H1 (cell line): ENCODE measurements at regions not wholly inside any gene's neighbourhood (a gene's known extent, or its start where the extent isn't known, plus 50 kb on each side); places are given as distances from the start of the nearest gene placed in this dataset.

Experiments used
- CTBP2 ChIP-seq: IDR thresholded peaks from 2 replicates; pipeline ENCODE4 v1.7.0; 2011; ENCODE audit warnings: borderline replicate concordance, mild to moderate bottlenecking, moderate library complexity, mixed read lengths, low read length; ENCODE audit not compliant: insufficient read depth, insufficient read length
- EGR1 ChIP-seq: IDR thresholded peaks from 2 replicates; pipeline ENCODE4 v1.6.1; 2011; ENCODE audit warnings: low read depth, low read length, borderline replicate concordance
- HDAC2 ChIP-seq, 2 experiments: fragments of 300-600 bp in 1 of 2; sonication (generic) in 1 of 2; IDR thresholded peaks; 2 replicates each; pipeline ENCODE4 v1.6.1; 2011 to 2012; ENCODE audit warnings: low read depth in 2 of 2, low read length in 2 of 2, mild to moderate bottlenecking in 2 of 2, moderate library complexity in 2 of 2, borderline replicate concordance in 1 of 2, inconsistent platforms in 1 of 2
- SP1 ChIP-seq: IDR thresholded peaks from 2 replicates; pipeline ENCODE4 v1.6.1; 2011; ENCODE audit warnings: low read depth, low read length
- TF ChIP-seq, protein P1 (sequence below): IDR thresholded peaks from 2 replicates; pipeline ENCODE4 v1.6.1; 2012; ENCODE audit warnings: inconsistent platforms
- TF ChIP-seq, protein P2 (sequence below): IDR thresholded peaks from 2 replicates; pipeline ENCODE4 v1.6.1; 2012; ENCODE audit warnings: inconsistent platforms

DNA sequence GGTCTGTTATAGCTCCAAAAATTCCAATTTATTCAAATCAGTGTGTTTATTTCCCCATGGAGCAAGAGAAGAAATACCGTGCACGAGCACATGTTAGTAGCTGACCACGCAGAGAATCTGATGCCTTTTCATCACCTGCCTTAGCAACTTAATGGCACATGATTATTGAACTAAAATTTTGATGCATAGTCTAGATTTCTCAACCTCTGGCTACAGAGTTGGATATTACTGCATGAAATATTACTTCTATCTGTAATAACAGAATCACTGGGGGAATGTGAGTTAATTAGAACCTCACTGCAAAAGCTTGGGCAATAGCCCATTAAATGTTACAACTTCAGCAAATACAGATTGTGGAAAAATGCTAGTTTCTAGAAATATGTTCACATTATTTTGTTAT, 335.8 kb downstream of the FLRT2 start (continued):
- TF ChIP-seq, protein P1, sequence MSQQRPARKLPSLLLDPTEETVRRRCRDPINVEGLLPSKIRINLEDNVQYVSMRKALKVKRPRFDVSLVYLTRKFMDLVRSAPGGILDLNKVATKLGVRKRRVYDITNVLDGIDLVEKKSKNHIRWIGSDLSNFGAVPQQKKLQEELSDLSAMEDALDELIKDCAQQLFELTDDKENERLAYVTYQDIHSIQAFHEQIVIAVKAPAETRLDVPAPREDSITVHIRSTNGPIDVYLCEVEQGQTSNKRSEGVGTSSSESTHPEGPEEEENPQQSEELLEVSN: no peak
- no peak for TF ChIP-seq SP1
- no peak for TF ChIP-seq EGR1
- TF ChIP-seq HDAC2 (IDR thresholded peaks at IDR 0.05; ENCODE audit: borderline replicate concordance in 1 of 2, low read depth in 2 of 2, low read length in 2 of 2): no peak
- TF ChIP-seq CTBP2: no peak
- TF ChIP-seq, protein P2, sequence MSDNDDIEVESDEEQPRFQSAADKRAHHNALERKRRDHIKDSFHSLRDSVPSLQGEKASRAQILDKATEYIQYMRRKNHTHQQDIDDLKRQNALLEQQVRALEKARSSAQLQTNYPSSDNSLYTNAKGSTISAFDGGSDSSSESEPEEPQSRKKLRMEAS: no peak
